ENCODE measurements at regions not wholly inside any gene's neighbourhood (a gene's known extent, or its start where the extent isn't known, plus 50 kb on each side); places are given as distances from the start of the nearest gene placed in this dataset.
"Not testable (repeated sequence)": the region's sequence is repeated elsewhere in the genome, so short reads cannot be mapped to it uniquely, and the experiment has no call there.

DNA sequence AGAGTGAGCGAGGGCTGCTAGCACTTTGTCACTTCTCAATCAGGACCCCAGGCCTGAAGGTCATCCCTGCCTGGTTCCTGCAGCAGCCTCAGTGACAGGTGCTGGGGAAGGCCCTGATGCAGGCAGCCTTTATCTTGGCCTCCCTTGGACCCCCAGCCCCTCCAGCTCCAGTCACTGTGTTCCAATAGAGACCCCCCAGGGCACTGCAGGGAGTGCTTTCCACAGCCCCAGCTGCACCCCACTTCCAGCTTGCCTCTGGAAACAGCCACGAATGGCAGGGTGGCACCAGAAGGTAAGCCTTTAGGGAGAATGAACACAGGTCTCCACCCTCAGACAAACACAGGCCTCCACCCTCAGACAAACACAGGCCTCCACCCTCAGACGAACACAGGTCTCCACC, 241.6 kb upstream of the SGCG start:
- DNase-seq (ENCODE audit: low read depth in 4 of 4, low spot score in 3 of 4): no peak

DNA sequence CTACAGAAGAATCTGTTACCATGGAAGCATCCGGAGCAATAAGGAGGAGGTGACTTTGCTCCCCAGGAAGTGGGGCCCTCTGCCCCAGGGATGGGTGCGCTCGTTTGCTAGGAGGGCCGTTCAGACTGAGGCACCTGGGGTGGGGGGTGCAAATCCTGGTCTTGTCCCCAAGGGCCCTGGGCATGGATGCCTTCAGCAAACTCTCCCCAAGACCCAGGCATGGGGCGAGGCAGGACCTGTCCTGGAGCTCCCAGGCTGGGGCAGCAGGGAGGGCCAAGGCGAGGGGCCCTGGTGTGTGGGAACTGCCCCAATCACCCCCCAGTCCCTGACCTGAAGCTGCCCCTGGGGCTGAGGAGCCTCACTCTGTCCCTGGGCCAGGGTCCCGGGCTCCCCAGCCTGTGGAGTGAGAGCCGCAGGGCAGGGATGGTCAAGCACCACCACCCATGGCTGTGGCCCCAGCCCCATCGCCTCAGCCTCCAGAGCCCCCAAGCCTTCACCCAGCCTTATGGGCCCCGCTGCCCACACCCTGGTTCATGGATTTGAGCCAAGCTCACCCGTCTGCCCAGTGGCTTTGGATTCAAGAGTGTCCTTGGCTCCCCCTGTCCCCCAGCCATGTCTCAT, 240.6 kb upstream of the SGCG start:
- DNase-seq (ENCODE audit: low read depth in 4 of 4, low spot score in 3 of 4): no peak

DNA sequence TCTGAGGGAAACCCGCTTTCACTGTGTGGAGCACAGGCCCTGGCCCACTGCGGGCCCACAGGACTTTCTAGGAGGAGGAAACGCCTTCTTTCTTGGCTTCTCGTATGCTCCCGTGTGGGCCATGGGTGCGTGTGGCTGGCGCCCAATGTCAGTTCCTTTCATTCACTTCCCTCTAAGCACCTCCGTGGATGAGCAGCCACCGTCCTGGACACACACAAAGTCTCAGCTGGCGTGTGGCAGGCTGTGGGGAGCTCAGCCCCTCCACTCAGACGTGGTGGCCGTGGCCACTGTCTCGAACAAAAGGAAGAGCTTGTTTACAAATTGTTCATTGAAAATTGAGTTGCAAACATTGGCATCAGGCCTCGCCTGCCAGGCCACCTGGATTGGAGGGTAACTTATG, 240.0 kb upstream of the SGCG start:
- DNase-seq (ENCODE audit: low read depth in 4 of 4, low spot score in 3 of 4): no peak

DNA sequence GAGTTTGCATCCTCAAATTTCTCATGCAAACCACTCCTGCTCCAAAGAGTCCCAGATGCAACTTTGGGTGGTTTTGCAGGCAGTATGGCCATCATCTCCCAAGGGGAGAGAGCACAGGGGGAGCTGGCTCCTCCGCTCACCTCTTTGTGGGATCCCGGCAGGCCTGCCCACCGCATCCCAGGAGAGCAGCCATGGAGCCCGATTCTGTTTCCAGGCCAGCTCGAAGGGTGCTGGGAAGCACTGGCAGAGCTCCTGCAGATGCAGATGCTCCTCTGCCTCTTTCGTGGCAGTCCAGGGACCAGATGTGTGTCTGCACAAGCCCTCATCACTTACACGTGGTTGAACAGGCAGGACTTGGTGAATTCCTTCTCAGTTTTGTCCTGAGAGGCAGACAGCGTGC, 239.3 kb upstream of the SGCG start:
- DNase-seq (ENCODE audit: low read depth in 4 of 4, low spot score in 3 of 4): not testable (repeated sequence)

DNA sequence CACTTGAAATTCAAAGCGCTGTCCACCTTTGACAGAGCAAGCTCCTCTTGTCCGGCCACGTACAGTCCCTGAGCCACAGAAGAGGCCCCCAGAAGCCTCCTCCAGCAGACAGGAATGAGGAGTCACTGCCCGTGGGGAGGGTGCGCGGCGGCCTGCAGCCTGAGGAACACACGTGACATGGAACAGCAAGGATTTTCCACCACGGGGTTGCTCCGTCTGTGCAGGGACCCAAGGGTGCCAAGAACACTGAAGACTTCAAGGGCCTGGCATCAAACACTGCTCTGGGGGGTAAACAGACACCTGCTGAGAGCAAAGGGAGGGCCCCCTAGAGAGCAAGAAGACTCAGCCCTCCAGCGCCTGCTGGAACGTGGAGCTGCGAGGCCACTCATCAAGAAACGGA, 237.9 kb upstream of the SGCG start:
- not testable (repeated sequence) for DNase-seq (ENCODE audit: low read depth in 4 of 4, low spot score in 3 of 4)

DNA sequence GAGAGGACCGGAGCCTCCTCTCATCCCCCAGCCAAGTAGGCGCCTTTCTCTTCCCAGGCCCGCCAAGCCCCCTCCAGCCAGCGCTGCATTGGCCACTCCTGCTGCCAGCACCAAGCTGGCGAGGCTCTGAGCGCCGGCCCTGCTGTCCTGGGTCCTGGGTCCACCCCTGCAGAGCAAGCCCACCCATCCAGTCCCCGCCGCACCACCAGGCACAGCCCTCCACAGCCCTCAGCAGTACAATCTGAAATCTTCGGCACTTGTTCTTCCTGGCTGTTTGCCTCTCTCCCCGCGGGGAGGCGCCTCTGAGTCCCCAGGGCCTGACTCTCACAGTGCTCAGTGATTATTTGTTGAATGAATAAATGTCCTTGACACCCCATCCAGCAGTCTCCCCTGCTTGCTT, 236.4 kb upstream of the SGCG start:
- DNase-seq (ENCODE audit: low read depth in 4 of 4, low spot score in 3 of 4): no peak

DNA sequence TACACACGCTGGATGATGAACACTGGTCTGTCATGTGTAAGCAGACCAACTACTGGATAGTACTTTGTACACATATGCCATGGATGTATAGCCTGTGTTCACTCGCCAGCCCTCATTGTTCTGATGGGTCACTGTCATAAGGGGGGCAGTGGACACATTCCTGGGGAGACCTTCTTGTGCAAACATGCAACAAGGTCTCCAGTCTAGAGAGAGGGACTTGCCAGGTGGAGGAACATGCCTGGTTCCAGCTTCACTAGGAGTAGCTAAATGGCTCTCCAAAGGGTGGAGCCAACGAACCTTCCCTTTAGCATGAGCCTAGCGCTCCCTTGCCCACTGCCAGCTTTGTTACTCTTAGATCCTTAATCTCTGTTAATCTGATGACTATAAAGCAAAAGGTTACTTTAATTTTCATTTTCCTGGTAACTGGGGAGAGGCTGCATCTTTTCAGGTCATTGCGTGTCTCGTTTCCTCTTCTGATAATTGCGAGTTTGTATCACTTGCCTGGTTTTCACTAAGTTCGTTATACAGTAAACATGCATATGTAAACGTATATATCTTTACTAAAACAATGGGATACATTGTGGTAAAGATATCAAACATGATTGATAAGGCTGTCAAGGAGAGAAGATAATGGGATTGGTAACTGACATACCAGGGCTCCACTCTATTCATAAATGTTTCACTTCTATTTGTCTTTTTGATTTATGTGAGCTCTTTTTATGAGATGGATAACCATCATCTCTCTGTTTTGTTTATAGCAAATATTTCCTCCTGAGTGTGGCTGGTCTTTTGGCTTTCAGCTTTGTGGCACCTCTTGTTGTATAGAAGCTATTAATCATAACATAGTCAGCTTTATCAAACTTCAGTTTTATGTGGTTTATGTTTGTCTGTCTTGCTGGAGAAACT, 235.2 kb upstream of the SGCG start:
- no peak for DNase-seq (ENCODE audit: low read depth in 4 of 4, low spot score in 3 of 4)

DNA sequence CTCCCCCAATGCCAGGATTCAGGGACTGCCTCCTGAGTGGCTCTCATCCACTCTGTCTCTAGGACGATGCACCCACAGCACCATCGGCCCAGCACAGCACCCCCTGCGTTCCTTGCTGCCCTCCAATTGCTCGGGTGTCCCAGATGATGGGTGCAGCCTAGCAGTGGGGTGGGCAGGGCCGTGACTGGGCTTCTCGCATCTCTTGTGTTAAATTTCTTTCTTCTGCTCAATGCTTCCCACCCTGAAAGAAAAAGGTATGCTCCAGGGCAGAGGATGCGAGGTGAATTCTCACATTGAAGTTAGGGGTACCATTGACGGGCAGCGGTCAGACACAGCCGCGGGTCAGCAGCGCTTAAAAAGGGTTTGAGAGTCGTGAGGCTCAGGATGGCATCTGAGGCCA, 232.4 kb upstream of the SGCG start:
- DNase-seq (ENCODE audit: low read depth in 4 of 4, low spot score in 3 of 4): no peak

DNA sequence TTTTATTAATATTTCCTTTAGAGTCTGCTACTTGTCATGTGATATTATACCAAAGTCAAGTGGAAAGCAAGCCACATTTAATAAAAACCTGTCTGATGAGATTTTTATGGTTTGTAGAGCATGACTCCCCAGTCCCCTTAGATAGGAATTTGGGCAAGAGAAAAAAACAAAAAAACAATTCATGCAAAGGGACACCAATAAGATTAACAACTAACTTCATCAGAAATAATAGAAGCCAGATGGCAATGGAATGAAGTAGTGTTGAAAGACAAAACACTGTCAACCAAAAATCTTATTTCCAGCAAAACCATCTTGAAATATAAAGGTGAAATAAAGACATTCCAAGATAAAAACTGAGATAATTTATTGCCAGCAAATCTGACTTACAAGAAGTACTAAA, 228.8 kb upstream of the SGCG start:
- DNase-seq (ENCODE audit: low read depth in 4 of 4, low spot score in 3 of 4): not testable (repeated sequence)

DNA sequence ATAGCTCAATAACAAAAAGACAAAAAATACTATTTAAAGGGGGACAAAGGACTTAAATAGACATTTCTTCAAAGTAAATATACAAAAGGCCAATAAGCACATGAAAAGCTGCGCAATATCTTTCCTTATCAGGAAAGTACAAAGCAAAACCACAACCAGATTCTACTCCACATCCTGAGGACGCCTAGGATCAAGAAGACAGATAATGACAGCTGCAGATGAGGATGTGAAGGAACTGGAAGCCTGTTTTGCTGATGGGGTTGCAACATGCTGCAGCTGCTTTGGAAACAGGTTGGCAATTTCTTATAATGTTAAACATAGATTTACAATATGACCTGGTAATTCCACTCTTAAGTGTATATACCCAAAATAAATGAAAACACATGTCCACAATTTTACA, 225.6 kb upstream of the SGCG start:
- not testable (repeated sequence) for DNase-seq (ENCODE audit: low read depth in 4 of 4, low spot score in 3 of 4)

DNA sequence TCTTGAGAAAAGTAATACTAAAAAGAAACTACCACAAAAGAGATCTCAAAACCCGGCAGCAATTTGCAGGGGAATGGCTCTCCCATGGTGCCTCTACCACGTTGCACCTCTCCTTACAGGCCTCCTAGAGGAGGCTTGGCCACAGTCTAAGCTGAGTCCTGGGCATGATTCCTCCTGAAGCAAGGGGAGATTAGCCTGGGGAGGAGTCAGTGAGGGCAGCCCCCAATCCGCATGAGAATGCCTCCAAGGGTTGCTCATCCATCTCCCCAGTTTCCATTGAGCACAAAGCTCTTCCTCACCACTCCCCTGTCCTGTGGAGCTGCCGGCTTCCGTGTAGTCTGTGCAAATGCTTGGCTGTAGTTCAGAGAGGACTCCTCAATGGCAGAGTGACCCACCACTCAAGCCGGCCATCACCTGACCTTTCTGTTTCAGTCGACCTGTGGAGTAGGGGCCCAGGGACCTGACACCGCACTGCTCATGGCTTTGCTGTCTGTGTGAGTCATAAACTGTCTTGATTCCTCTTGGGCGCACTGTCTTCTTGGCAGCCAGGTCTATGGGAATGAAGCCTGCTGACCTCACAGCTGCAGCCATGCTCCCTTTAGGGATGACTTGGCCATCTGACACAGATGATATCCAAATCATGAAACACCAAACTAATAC, 224.2 kb upstream of the SGCG start:
- DNase-seq (ENCODE audit: low read depth in 4 of 4, low spot score in 3 of 4): not testable (repeated sequence)

DNA sequence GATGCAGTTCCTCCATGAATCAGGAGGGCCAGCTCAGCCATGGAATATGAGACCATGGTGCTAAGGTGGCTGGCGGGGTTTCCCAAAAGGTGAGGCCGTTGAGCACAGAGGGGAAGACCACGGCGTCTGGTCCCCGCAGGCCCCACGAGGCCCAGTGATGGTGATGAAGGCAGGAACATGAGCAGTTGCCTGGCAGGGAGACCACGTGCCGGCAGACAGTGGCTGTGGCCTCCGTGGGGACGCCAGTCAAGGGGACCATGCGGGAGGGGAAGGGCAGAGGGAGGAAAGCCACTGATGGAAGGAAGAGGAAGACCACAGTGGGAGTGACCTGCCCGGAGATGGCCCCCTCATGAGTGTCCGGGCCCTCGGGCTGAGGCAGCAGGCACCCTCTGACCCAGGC, 220.9 kb upstream of the SGCG start:
- not testable (repeated sequence) for DNase-seq (ENCODE audit: low read depth in 4 of 4, low spot score in 3 of 4)

DNA sequence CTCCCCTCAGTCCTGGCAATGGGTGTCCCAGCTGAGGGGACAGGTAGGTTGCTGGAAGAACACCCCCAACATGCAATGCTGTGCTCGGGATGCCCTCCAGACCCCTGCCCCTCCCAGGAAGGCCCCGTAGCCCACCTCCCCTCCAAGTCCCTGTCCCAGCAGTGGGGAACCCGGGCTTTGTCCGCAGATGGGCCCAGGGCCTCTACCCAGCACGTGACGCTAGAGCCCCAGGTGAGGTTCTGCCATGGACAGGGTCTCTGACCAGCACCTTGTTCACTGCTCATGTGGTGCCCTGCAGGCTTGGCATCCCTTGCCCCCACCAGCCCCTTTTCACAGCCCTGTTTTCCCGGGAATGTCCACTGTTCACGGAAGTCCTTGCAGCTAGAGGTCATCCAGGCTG, 220.0 kb upstream of the SGCG start:
- no peak for DNase-seq (ENCODE audit: low read depth in 4 of 4, low spot score in 3 of 4)

DNA sequence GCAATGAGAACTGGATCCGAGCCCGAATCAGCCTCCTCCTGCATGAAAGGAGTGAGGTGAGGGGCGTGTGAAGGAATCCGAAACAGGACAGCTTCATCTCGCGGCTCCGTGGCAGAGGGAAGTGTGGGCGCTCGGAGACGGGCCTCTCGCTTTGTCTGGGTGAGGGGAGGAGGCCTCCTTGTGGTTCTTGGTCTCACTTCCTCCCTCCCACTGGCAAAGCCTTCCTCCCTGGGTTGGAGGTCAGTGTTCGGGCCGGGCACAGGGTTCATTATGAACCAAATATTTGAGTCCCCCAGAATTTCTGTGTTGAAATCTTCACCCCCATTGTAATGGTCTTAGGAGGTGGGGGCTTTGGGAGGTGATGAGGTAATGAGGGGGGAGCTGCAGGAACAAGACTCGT, 219.4 kb upstream of the SGCG start:
- DNase-seq (ENCODE audit: low read depth in 4 of 4, low spot score in 3 of 4): not testable (repeated sequence)

DNA sequence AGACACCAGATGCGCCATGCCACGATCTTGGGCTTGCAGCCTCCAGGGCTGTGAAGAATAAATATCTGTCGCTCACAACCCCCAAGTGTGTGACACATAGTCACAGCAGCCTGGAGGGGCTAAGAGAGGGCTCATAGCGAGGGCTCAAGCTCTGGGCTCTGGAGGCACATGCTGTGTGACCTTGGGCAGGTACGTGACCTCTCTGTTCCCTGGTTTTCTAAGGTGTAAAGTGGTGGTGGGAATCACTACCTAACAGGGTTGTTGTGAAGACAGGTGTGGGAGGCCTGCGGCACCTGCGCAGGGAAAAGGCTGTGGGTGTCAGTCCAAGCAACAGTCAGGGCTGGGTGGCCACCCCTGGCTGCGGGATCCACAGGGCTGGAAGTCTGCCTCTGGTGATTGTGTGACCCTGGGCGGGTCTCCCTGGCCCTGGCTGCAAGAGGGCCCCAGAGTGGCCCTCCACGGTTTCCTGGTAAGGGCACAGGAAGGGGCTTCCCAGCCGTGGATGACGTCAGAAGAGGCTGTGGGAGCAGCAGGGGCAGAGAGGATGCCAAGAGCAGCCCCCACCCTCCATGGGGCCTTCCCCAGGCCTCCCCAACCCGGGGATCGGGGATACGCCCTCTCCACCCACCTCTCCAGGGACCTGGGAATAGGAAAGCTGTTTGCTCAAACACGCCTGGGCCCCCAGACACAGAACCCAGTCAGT, 218.8 kb upstream of the SGCG start:
- DNase-seq (ENCODE audit: low read depth in 4 of 4, low spot score in 3 of 4): no peak

DNA sequence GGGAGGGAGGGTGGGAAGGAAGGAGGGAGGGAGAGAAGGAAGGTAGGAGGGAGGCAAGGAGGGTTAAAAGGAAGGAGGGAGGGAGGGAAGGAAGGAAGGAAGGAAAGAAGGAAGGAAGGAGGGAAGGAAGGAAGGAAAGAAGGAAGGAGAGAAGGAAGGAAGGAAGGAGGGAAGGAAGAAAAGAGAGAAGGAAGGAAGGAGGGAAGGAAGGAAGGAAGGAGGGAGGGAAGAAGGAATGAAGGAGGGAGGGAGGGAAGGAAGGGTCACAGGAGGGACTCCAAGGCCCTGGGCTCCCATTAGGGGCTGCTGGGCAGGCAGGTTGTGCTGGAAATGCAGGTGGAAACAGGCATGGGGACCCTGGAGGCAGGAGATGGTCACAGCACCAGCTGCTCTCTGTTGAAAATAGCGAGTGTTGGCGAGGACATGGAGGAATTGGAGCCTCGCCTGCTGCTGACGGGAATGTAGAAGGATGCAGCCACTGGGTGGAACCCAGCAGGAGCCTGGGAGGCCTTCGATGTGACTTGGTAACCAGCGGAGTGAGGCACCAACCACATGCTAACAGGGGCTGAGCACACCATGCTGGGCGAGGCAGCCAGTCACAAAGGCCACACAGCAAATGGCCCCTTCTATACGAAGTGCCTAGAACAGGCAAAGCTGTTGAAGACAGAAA, 217.3 kb upstream of the SGCG start:
- not testable (repeated sequence) for DNase-seq (ENCODE audit: low read depth in 4 of 4, low spot score in 3 of 4)

DNA sequence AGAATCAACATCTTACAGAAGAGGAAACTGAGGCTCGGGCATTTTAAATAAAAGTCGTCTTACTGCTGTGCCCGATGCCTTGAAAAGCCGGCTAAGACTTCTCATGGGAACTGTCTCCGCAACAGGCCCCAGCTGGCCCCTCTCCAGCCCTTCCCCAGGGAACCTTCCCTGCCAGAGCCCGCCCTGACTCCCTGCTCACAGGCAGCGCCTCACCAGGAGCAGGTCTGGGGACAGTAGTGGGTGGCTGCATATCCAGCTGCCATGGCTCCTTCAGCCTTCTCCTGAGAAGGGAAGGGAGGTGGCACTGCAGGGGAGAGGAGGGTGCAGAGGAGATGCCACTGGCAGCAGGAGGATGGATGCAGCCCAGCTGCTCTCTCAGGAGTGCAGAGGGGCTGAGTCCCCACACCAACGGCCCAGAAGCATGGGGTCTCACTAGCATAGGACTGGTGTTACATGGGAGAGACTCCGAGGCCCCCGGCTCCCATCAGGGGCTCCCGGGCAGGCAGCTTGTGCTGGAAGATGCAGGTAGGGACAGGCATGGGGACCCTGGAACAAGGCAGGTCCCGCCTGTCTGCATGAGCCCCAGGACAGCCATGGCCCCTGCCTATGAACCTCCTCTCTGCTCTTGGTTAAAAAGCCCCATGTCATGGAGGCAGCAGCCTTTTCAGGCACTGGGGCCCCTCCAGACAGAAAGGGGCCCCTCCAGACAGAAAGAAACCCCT, 216.4 kb upstream of the SGCG start:
- DNase-seq (ENCODE audit: low read depth in 4 of 4, low spot score in 3 of 4): no peak

DNA sequence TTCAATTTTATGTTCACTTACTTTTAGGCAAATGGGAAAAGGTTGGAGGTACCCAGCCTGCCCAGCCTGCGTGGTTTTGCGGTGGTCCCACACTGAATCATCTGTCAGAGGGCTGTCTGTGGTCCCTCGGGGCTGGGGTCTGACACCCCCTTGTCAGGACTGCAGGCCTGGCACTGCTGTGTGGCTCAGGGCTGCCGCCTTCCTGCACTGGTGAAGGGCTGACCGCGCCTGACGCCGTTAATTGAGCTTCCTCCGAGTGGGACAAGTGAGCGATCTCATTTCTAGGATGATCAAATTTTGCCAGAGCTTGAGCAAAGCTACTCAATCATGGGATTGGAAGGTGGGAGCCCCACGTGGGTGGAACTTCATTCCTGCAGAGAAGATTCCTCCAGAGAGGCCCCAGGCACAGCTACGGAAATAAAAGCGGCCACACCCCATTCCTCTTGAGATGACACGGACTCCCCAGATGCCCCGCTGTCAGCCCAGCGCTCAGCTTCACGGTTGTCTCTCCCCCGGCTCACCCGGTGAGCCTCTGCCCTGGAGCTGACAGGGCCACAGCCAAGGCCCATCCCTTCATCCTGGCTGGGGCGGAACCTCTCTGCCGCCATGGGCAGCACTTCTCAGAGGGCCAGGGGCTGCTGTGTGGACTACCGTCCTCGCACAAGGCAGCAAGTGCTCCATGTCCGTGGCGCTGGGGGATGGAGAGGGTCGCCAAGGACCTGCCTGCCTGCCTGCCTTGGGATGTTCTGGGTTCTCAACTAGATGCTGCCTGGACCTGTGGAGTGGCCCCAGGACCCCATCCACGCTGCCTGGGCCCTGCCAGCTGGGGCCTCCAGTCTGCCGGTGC, 215.5 kb upstream of the SGCG start:
- not testable (repeated sequence) for DNase-seq (ENCODE audit: low read depth in 4 of 4, low spot score in 3 of 4)

DNA sequence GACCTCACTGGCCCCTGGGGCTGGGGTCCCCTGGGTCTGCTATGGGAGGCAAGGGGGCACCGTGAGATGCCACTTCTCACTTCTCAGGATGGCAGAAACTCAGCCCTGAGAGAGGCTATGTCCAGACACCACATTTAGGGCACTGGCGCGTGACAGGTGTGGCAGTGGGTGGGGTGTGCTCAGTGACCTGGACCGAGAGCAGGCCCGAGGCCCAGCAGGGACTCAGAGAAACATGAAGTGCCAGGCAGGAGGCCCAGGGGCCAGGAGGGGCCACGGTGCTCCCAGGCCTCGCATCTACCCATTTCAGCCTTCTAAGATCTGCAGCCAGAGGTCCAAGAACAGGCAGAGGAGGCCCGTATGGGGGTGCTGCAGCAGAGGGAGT, 214.9 kb upstream of the SGCG start:
- DNase-seq (ENCODE audit: low read depth in 4 of 4, low spot score in 3 of 4): not testable (repeated sequence)

All from left renal pelvis (tissue), 4 donors.